ENCODE measurements at regions not wholly inside any gene's neighbourhood (a gene's known extent, or its start where the extent isn't known, plus 50 kb on each side); places are given as distances from the start of the nearest gene placed in this dataset.
A peak's percentile ranks its signal among the peaks of the same experiment; 100 is the strongest.

DNA sequence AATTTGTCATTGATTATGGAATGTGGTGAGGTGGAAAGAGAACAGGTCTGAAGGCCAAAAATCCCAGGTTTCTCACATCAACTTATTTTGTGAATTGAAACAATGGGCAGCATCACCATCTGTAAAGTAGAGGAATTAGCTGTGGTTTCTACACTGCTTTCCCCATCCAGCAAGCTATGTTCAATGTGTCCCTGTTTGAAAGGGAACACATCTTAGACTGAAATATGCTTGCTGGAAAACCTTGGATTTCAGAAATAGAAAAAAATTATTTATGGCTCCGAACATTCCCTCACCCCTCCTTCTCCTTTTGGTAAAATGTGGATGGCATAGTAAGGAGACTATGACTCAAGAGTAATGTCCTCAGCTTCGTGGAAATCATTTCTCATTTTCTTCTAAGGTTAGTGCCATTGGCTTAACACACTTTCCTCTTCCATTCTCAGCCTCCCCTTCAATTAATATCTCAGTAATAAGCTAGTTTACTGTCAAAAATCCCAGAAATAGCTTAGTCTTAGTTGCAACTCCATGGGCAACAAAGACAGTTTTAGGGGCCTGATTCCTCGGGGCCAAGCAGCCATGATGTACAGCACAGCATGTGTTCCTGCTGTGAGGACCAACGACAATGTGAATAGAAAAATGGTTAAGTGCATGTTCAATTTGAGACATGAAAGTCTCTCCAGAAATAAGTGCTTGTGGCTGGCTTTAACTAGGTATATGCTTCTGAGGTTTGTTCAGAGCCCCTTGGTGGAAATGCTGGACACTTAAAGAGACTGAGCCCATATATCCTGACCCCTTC, 205.8 kb upstream of the SLC38A2 start:
- Mint-ChIP-seq H3K27ac (no peak overlapping the region), H3K4me3 (no peak overlapping the region), H3K4me1 (no peaks in the 10 kb centered on the region)

DNA sequence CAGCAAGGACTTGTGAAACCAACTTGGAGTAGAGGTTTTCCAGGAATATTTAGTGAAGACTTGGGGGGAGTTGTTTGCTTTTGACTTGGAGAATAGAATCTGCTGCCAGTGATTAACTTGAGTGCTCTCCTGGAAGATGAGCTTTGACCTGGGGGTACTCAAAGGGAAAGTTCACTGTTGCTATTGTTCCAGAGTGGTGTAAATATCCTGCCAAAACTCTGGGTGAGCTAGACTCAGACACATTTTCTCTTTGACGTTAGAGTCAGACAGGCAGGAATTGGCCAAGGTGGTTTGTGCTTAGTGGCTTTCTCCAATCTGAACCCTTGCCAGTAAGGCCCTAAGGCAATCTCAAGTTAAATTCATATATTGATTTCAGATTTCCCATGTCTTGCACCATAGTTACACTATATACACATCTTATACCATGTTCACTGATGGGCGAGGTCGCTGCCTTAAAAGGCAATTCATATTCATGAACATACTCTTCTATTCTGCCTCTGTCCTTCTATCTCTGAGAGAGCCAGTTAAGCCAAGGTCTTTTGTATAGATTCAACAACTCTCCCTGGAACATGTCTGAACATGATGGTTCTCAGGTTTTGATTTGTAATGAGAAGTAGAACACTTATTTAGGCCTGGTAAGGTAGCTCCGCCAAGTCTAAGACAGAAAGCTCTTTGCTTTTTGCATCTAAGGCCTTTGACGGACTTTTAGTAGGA, 204.6 kb upstream of the SLC38A2 start:
- TF ChIP-seq, protein P1, sequence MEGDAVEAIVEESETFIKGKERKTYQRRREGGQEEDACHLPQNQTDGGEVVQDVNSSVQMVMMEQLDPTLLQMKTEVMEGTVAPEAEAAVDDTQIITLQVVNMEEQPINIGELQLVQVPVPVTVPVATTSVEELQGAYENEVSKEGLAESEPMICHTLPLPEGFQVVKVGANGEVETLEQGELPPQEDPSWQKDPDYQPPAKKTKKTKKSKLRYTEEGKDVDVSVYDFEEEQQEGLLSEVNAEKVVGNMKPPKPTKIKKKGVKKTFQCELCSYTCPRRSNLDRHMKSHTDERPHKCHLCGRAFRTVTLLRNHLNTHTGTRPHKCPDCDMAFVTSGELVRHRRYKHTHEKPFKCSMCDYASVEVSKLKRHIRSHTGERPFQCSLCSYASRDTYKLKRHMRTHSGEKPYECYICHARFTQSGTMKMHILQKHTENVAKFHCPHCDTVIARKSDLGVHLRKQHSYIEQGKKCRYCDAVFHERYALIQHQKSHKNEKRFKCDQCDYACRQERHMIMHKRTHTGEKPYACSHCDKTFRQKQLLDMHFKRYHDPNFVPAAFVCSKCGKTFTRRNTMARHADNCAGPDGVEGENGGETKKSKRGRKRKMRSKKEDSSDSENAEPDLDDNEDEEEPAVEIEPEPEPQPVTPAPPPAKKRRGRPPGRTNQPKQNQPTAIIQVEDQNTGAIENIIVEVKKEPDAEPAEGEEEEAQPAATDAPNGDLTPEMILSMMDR (IDR thresholded peaks at IDR 0.05) = no peak
- Mint-ChIP-seq H3K4me1 (no peaks in the 10 kb centered on the region), H3K36me3 (ENCODE audit: low read depth) (no peaks in the 10 kb centered on the region), H3K4me3 (no peak overlapping the region), H3K27me3 (ENCODE audit: low read depth, poor library complexity) (no peaks in the 10 kb centered on the region), H3K9me3 (peaks cover 12% of the 10 kb centered on the region), H3K27ac (peak overlapping the region; percentile 3)
- DNase-seq = no peak

More for the DNA sequence above, 205.8 kb upstream of the SLC38A2 start:
- H3K9me3 Mint-ChIP-seq = peaks cover 24% of the 10 kb centered on the region
- TF ChIP-seq, protein P1 (IDR thresholded peaks at IDR 0.05) = no peak
- H3K36me3 Mint-ChIP-seq (ENCODE audit: low read depth) = peaks cover 10% of the 10 kb centered on the region
- DNase-seq = no peak
- no peaks in the 10 kb centered on the region for H3K27me3 Mint-ChIP-seq (ENCODE audit: low read depth, poor library complexity)

DNA sequence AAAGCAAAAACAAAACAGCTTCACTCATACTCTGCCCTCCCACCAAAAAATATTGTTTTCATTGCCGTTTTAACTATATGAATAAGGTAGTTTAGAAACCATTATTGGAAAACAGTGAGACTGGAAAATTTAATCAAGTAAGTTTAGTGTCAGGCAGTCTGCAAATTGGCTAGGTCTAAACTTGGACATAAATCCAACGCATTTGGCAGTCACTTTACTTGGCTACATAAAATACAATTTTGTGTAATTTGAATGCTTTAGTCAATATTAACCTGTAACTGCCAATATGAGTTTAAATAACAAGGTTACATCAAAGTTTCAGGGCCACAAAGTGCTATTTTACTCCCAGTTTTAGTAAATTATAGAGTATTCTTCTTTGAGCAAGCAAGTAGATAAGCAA, 202.3 kb upstream of the SLC38A2 start:
- Mint-ChIP-seq H3K27me3 (ENCODE audit: low read depth, poor library complexity) (no peaks in the 10 kb centered on the region), H3K4me1 (no peaks in the 10 kb centered on the region), H3K36me3 (ENCODE audit: low read depth) (no peaks in the 10 kb centered on the region), H3K27ac (no peak overlapping the region), H3K9me3 (peaks cover 4% of the 10 kb centered on the region), H3K4me3 (no peak overlapping the region)
- DNase-seq = no peak
- TF ChIP-seq, protein P1 (IDR thresholded peaks at IDR 0.05) = no peak

DNA sequence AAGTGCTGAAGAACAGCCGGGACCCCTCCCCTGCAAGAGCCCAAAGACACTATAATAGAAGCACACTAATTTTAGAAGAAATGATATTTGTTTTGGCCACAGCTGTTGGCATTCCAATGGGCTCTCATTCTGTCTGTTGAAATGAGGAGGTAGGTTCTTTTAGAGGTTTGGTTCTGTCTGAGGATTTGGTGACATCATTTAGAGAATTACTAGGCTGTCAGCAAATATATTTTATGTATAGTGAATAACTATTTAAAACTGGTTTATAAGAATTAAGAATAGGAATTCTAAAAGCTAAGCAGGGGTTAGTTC, 200.7 kb upstream of the SLC38A2 start:
- Mint-ChIP-seq H3K4me1 (no peaks in the 10 kb centered on the region), H3K27me3 (ENCODE audit: low read depth, poor library complexity) (no peaks in the 10 kb centered on the region), H3K36me3 (ENCODE audit: low read depth) (peaks cover 7% of the 10 kb centered on the region), H3K9me3 (peaks cover 16% of the 10 kb centered on the region), H3K27ac (no peak overlapping the region), H3K4me3 (no peak overlapping the region)
- TF ChIP-seq, protein P1 (IDR thresholded peaks at IDR 0.05) = no peak
- no peak for DNase-seq

DNA sequence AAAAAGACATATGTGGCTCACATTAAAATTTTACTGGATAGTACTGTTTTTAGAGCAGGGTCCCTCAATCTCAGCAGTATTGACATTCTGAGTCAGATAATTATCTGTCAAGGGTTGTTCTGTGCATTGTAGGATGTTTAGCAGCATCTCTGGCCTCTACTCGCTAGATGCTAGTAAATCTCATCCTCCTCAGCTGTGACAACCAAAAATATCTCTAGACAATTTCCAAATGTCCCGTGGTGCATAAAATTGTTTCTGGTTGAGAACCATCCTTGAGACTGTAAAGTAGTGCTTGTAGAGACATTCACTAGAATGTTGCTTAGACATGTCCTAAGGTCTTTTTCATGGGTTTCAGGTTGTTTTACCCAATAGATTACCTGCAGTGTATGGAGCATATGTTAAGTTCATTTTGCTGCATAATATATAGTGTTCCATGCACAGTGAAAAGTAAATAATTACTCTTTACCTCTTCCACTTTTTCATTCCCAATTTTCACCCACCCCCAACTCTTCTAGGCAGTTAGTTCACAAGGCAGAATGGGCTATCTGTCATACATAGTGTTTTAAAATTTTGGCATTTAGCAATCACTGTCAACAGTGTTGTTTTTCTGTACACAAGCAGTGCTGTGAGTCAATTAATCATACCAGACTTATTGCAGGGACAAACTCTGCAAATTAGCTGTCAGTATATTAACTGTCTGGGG, 200.2 kb upstream of the SLC38A2 start:
- H3K9me3 Mint-ChIP-seq = peaks cover 21% of the 10 kb centered on the region
- TF ChIP-seq, protein P1 (IDR thresholded peaks at IDR 0.05) = no peak
- DNase-seq = no peak
- no peak overlapping the region for H3K27ac Mint-ChIP-seq
- peaks cover 12% of the 10 kb centered on the region for H3K36me3 Mint-ChIP-seq (ENCODE audit: low read depth)
- no peaks in the 10 kb centered on the region for H3K4me1 Mint-ChIP-seq
- no peaks in the 10 kb centered on the region for H3K27me3 Mint-ChIP-seq (ENCODE audit: low read depth, poor library complexity)
- no peak overlapping the region for H3K4me3 Mint-ChIP-seq

Data from nephron progenitor cell (in vitro differentiated cells).